ENCODE measurements at regions not wholly inside any gene's neighbourhood (a gene's known extent, or its start where the extent isn't known, plus 50 kb on each side); places are given as distances from the start of the nearest gene placed in this dataset.

DNA sequence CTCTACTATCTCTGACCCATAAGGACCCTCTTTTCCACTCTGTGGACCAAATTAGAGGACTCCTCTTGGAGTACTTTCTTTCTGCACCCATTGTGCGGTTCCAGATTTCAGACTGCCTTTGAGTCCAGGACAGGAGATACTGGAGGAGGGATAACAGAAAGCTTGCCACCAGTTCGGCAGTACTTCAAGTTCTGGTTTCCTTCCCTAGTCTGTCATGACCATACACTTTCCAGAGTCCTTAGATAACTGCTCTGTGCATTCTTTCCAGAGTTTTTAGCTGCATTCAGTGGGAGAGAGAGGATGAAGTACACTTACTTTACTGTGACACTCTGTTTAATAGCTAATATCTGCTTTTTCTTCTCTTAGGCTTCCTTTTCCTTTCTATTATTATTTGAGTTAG lies 54.8 kb upstream of the OSBPL8 start:
- TF ChIP-seq, protein P1, sequence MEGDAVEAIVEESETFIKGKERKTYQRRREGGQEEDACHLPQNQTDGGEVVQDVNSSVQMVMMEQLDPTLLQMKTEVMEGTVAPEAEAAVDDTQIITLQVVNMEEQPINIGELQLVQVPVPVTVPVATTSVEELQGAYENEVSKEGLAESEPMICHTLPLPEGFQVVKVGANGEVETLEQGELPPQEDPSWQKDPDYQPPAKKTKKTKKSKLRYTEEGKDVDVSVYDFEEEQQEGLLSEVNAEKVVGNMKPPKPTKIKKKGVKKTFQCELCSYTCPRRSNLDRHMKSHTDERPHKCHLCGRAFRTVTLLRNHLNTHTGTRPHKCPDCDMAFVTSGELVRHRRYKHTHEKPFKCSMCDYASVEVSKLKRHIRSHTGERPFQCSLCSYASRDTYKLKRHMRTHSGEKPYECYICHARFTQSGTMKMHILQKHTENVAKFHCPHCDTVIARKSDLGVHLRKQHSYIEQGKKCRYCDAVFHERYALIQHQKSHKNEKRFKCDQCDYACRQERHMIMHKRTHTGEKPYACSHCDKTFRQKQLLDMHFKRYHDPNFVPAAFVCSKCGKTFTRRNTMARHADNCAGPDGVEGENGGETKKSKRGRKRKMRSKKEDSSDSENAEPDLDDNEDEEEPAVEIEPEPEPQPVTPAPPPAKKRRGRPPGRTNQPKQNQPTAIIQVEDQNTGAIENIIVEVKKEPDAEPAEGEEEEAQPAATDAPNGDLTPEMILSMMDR (conservative IDR thresholded peaks at IDR 0.05 in 1 of 2, IDR thresholded peaks at IDR 0.05 in 1 of 2; ENCODE audit: low read depth in 1 of 2, low read length in 2 of 2), result no peak
- TF ChIP-seq EZH2 (IDR thresholded peaks at IDR 0.05; ENCODE audit: low read length, missing control alignments), result no peak
